ENCODE measurements at regions not wholly inside any gene's neighbourhood (a gene's known extent, or its start where the extent isn't known, plus 50 kb on each side); places are given as distances from the start of the nearest gene placed in this dataset.
"Not testable (repeated sequence)": the region's sequence is repeated elsewhere in the genome, so short reads cannot be mapped to it uniquely, and the experiment has no call there.

- no peak for DNase-seq
These were observed 195.0 kb upstream of the CLNK start for GRCh38 chr4:10879411-10880110.

- DNase-seq, result no peak
These were observed 194.3 kb upstream of the CLNK start for GRCh38 chr4:10878861-10879260.

GRCh38 chr4:10877076-10877475, 192.5 kb upstream of the CLNK start:
- no peak for DNase-seq

GRCh38 chr4:10875144-10875799, 190.7 kb upstream of the CLNK start:
- DNase-seq, result no peak

- DNase-seq, result no peak
These were observed 189.2 kb upstream of the CLNK start for GRCh38 chr4:10873809-10874208.

GRCh38 chr4:10872833-10873517, 188.4 kb upstream of the CLNK start:
- no peak for DNase-seq

GRCh38 chr4:10866666-10867065, 182.1 kb upstream of the CLNK start:
- no peak for DNase-seq

GRCh38 chr4:10861036-10861435, 176.5 kb upstream of the CLNK start:
- no peak for DNase-seq

GRCh38 chr4:10856271-10856782, 171.8 kb upstream of the CLNK start:
- no peak for DNase-seq

GRCh38 chr4:10853196-10853595, 168.6 kb upstream of the CLNK start:
- no peak for DNase-seq

GRCh38 chr4:10841697-10842096, 157.1 kb upstream of the CLNK start:
- no peak for DNase-seq

GRCh38 chr4:10837151-10837550, 152.6 kb upstream of the CLNK start:
- DNase-seq, result no peak

GRCh38 chr4:10832806-10833628, 148.4 kb upstream of the CLNK start:
- no peak for DNase-seq

- no peak for DNase-seq
These were observed 147.3 kb upstream of the CLNK start for GRCh38 chr4:10831727-10832408.

GRCh38 chr4:10828918-10829538, 144.5 kb upstream of the CLNK start:
- DNase-seq, result not testable (repeated sequence)

GRCh38 chr4:10821826-10822225, 137.3 kb upstream of the CLNK start:
- no peak for DNase-seq

- DNase-seq, result no peak
These were observed 132.0 kb upstream of the CLNK start for GRCh38 chr4:10816571-10816970.

- no peak for DNase-seq
These were observed 127.4 kb upstream of the CLNK start for GRCh38 chr4:10811991-10812390.

- DNase-seq, result no peak
These were observed 125.8 kb upstream of the CLNK start for GRCh38 chr4:10810411-10810810.

GRCh38 chr4:10809905-10810304, 125.3 kb upstream of the CLNK start:
- no peak for DNase-seq

- DNase-seq, result no peak
These were observed 124.0 kb upstream of the CLNK start for GRCh38 chr4:10808591-10808990.
